IMR-90 (cell line): ENCODE measurements at regions not wholly inside any gene's neighbourhood (a gene's known extent, or its start where the extent isn't known, plus 50 kb on each side); places are given as distances from the start of the nearest gene placed in this dataset.

Experiments
- ATAC-seq: fragments of 200-7000 bp; cut with Tn5 transposase; 2 replicates; pipeline ENCODE4 v1.9.1; 2020; ENCODE audit warnings: low read depth, mild to moderate bottlenecking, moderate library complexity
- BruUV-seq: library from RNA; stranded (reverse); fragments of 400-500 nt; replicated peaks from 2 replicates; lab custom pipeline; 2021; lab: Mats Ljungman, UMichigan
- CTCF ChIA-PET: fragments of 300-600 bp; formaldehyde crosslinking; extraction: SDS; loops from one replicate; lab custom pipeline; 2021; ENCODE audit warnings: antibody characterized with exemption; lab: Yijun Ruan, JAX
- POLR2A ChIA-PET: fragments of 300-600 bp; sonication (Branson Sonifier 250); formaldehyde crosslinking; loops from one replicate; lab custom pipeline; 2022; ENCODE audit warnings: antibody characterized with exemption; ENCODE audit not compliant: unreplicated experiment; lab: Charles Lee
- DNase-seq: peaks from one replicate; pipeline ENCODE4 v3.0.0; 2013
- H2AFZ ChIP-seq: replicated peaks from 2 replicates; pipeline ENCODE3; 2013; ENCODE audit warnings: low read length, mild to moderate bottlenecking; ENCODE audit not compliant: poor library complexity
- H2AK5ac ChIP-seq: 2 replicates; pipeline ENCODE4 v1.6.1; 2013; ENCODE audit warnings: low read depth, low read length, inconsistent platforms
- H2AK9ac ChIP-seq: replicated peaks from 2 replicates; pipeline ENCODE3; 2013; ENCODE audit warnings: mild to moderate bottlenecking, low read depth, low read length, moderate library complexity; ENCODE audit not compliant: poor library complexity
- H2BK120ac ChIP-seq: 2 replicates; pipeline ENCODE4 v1.6.1; 2013; ENCODE audit warnings: low read depth, low read length, inconsistent platforms
- H2BK15ac ChIP-seq: 3 replicates; pipeline ENCODE4 v1.6.1; 2013; ENCODE audit warnings: low read depth, low read length, inconsistent platforms
- H2BK20ac ChIP-seq: 2 replicates; pipeline ENCODE4 v1.6.1; 2013; ENCODE audit warnings: low read depth, mild to moderate bottlenecking, inconsistent platforms, low read length, moderate library complexity
- H2BK5ac ChIP-seq: 2 replicates; pipeline ENCODE4 v1.6.1; 2013; ENCODE audit warnings: mild to moderate bottlenecking, low read depth, low read length, inconsistent platforms; ENCODE audit not compliant: poor library complexity, severe bottlenecking
- H3K14ac ChIP-seq: replicated peaks from 2 replicates; pipeline ENCODE4 v1.6.1; 2013; ENCODE audit warnings: low read depth, low read length, inconsistent platforms
- H3K18ac ChIP-seq: 2 replicates; pipeline ENCODE4 v1.6.1; 2013; ENCODE audit warnings: low read depth, low read length, control low read depth
- H3K23ac ChIP-seq: 2 replicates; pipeline ENCODE4 v1.6.1; 2013; ENCODE audit warnings: low read depth, low read length, inconsistent platforms
- H3K27ac ChIP-seq: 2 replicates; pipeline ENCODE4 v1.5.1; 2013; ENCODE audit warnings: mild to moderate bottlenecking, control low read depth, low read length; ENCODE audit not compliant: insufficient read depth
- H3K27me3 ChIP-seq: 2 replicates; pipeline ENCODE4 v1.6.1; 2013; ENCODE audit warnings: low read length; ENCODE audit not compliant: control insufficient read depth, insufficient read depth
- H3K36me3 ChIP-seq: 2 replicates; pipeline ENCODE4 v1.6.1; 2013; ENCODE audit warnings: low read length, mixed read lengths; ENCODE audit not compliant: control insufficient read depth, insufficient read depth
- H3K4ac ChIP-seq: 2 replicates; pipeline ENCODE4 v1.6.1; 2013; ENCODE audit warnings: low read depth, low read length, inconsistent platforms
- H3K4me1 ChIP-seq: 2 replicates; pipeline ENCODE4 v1.6.1; 2013; ENCODE audit warnings: low read length, mixed read lengths; ENCODE audit not compliant: control insufficient read depth, insufficient read depth
- H3K4me2 ChIP-seq: 2 replicates; pipeline ENCODE4 v1.6.1; 2013; ENCODE audit warnings: low read depth, mild to moderate bottlenecking, control low read depth, low read length, moderate library complexity
- H3K4me3 ChIP-seq: 2 replicates; pipeline ENCODE4 v1.5.1; 2013; ENCODE audit warnings: low read depth, mild to moderate bottlenecking, control low read depth, low read length, moderate library complexity; ENCODE audit not compliant: insufficient read depth
- H3K56ac ChIP-seq: 2 replicates; pipeline ENCODE4 v1.6.1; 2013; ENCODE audit warnings: low read length, inconsistent platforms; ENCODE audit not compliant: insufficient read depth; ENCODE audit errors: extremely low read depth
- H3K79me1 ChIP-seq, 2 experiments: 2 replicates each; pipeline ENCODE4 v1.6.1; 2013; ENCODE audit warnings: low read length in 2 of 2, inconsistent platforms in 1 of 2, low read depth in 1 of 2
- H3K9ac ChIP-seq: 2 replicates; pipeline ENCODE4 v1.6.1; 2013; ENCODE audit warnings: low read depth, low read length, control low read depth
- H3K9me1 ChIP-seq: 2 replicates; pipeline ENCODE4 v1.6.1; 2013; ENCODE audit warnings: low read length, inconsistent platforms; ENCODE audit not compliant: insufficient read depth
- H3K9me3 ChIP-seq: 2 replicates; pipeline ENCODE4 v1.6.1; 2013; ENCODE audit warnings: low read length; ENCODE audit not compliant: control insufficient read depth, insufficient read depth
- H4K20me1 ChIP-seq: 2 replicates; pipeline ENCODE4 v1.6.1; 2013; ENCODE audit warnings: low read length, inconsistent platforms; ENCODE audit not compliant: insufficient read depth
- H4K5ac ChIP-seq: 2 replicates; pipeline ENCODE4 v1.6.1; 2013; ENCODE audit warnings: mild to moderate bottlenecking, low read depth, low read length, control low read depth
- H4K8ac ChIP-seq, 2 experiments: 2 replicates each; pipeline ENCODE4 v1.6.1; 2013; ENCODE audit warnings: low read depth in 2 of 2, low read length in 2 of 2, control low read depth in 1 of 2, inconsistent platforms in 1 of 2
- H4K91ac ChIP-seq: 2 replicates; pipeline ENCODE4 v1.6.1; 2013; ENCODE audit warnings: low read depth, low read length, inconsistent platforms; ENCODE audit not compliant: insufficient read depth
- CEBPB ChIP-seq: IDR thresholded peaks from 2 replicates; pipeline ENCODE4 v1.6.1; 2012; ENCODE audit warnings: low read depth, low read length, improper control_type of control experiment
- CHD1 ChIP-seq: IDR thresholded peaks from 2 replicates; pipeline ENCODE4 v1.6.1; 2012; ENCODE audit warnings: low read depth, low read length, improper control_type of control experiment
- MAFK ChIP-seq: IDR thresholded peaks from 2 replicates; pipeline ENCODE4 v1.6.1; 2012; ENCODE audit warnings: low read depth, low read length, improper control_type of control experiment
- SMC3 ChIP-seq: fragments of 150-350 bp; IDR thresholded peaks from 2 replicates; pipeline ENCODE4 v1.6.1; 2016; ENCODE audit warnings: low read depth, mild to moderate bottlenecking, antibody characterized with exemption, low read length, moderate library complexity
- USF2 ChIP-seq: fragments of 150-350 bp; IDR thresholded peaks from 2 replicates; pipeline ENCODE4 v1.6.1; 2017; ENCODE audit warnings: mild to moderate bottlenecking, antibody characterized with exemption, low read length, low read depth
- WGBS, 2 experiments: methylation state at CpG; one replicate each; pipeline versions ENCODE4 v1.1.5 to v1.1.7; 2013; ENCODE audit warnings: missing lambda C conversion rate in 2 of 2; ENCODE audit not compliant: insufficient read length in 1 of 2; ENCODE audit errors: extremely low coverage in 2 of 2; 5-methylcytosine and 5-hydroxymethylcytosine counted together
- dilution Hi-C: fragments of 300-500 bp; cut with HindIII; formaldehyde crosslinking; loops from one replicate; pipeline ENCODE4 v1.14.3; 2018; ENCODE audit warnings: low sequenced_read_pairs; ENCODE audit not compliant: unreplicated experiment
- in situ Hi-C: fragments of 300-500 bp; cut with MboI; formaldehyde crosslinking; loops from 3 replicates; pipeline ENCODE4 v1.14.3; 2019; ENCODE audit warnings: low sequenced_read_pairs, inconsistent platforms, mixed read lengths
- intact Hi-C: fragments of 100-400 bp; cut with micrococcal nuclease; formaldehyde crosslinking; loops from 2 replicates; pipeline ENCODE4 v1.10.0; 2022

GRCh38 chr11:134575504-134576230, 163.6 kb upstream of the B3GAT1 start:
- no peak overlapping the region for H4K8ac ChIP-seq
- H2AK5ac ChIP-seq = no peak overlapping the region
- no peak overlapping the region for H2AK9ac ChIP-seq
- ATAC-seq (no peak), DNase-seq (no peak)
- no peaks in the 10 kb centered on the region for H4K20me1 ChIP-seq
- intact Hi-C loops = no loop called here
- H3K36me3 ChIP-seq = no peaks in the 10 kb centered on the region
- ChIA-PET POLR2A (no interaction called here), CTCF (no interaction called here)
- no peak overlapping the region for H3K14ac ChIP-seq
- no peak overlapping the region for H3K4me2 ChIP-seq
- no peak overlapping the region for H3K4me3 ChIP-seq
- H3K56ac ChIP-seq = no peak overlapping the region
- TF ChIP-seq CEBPB = no peak
- no peak for TF ChIP-seq MAFK
- TF ChIP-seq USF2 = no peak
- TF ChIP-seq SMC3 = no peak
- TF ChIP-seq CHD1 = no peak
- no peaks in the 10 kb centered on the region for H3K9me1 ChIP-seq
- H3K4ac ChIP-seq = no peak overlapping the region
- no peak overlapping the region for H3K27ac ChIP-seq
- no peak overlapping the region for H2BK15ac ChIP-seq
- H2AFZ ChIP-seq = no peak overlapping the region
- no peak overlapping the region for H3K23ac ChIP-seq
- dilution Hi-C loops = no loop called here
- WGBS, 2 experiments = no CpG with 5 or more reads among the region's 16 CpGs
- no peak overlapping the region for H3K9ac ChIP-seq
- H2BK5ac ChIP-seq = no peak overlapping the region
- H2BK20ac ChIP-seq = no peak overlapping the region
- no peak overlapping the region for H3K18ac ChIP-seq
- no peaks in the 10 kb centered on the region for H3K79me1 ChIP-seq
- H4K91ac ChIP-seq = no peak overlapping the region
- peaks cover 63% of the 10 kb centered on the region for H3K9me3 ChIP-seq
- H4K5ac ChIP-seq = no peak overlapping the region
- H2BK120ac ChIP-seq = no peak overlapping the region
- in situ Hi-C loops = no loop called here
- no peaks in the 10 kb centered on the region for H3K4me1 ChIP-seq
- no peaks in the 10 kb centered on the region for H3K27me3 ChIP-seq
- BruUV-seq = no TSS peak
